DMS 273 (cell line): ENCODE measurements at regions not wholly inside any gene's neighbourhood (a gene's known extent, or its start where the extent isn't known, plus 50 kb on each side); places are given as distances from the start of the nearest gene placed in this dataset.
A peak's percentile ranks its signal among the peaks of the same experiment; 100 is the strongest.
"Not testable (repeated sequence)": the region's sequence is repeated elsewhere in the genome, so short reads cannot be mapped to it uniquely, and the experiment has no call there.

ENCODE experiments used
- DNase-seq: peaks from one replicate; lab custom pipeline; 2025; ENCODE audit not compliant: unreplicated experiment; lab: John Stamatoyannopoulos, UW

DNA sequence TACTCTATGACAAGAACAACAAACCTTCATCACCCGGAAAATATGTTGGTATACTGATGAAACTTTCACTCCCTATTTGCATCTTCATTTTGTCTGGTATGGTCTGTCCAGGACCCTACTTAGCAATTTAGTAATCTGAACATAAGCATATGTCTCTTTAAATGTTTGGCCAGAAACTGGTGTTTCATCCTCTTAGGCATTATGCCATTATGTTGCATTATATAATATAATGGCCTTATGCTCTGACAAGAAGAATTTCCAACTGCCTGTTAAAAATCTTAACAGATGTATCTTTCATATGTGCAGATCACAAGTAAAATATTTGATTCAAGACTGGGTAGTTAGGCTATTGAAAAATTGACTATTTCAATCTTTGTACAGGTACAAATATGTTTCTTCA lies 610.6 kb upstream of the PRR20A start:
- peak; percentile 0 for DNase-seq

GRCh38 chr13:56547921-56548320 lies 592.8 kb upstream of the PRR20A start:
- DNase-seq = not testable (repeated sequence)

GRCh38 chr13:56558698-56559320 lies 581.9 kb upstream of the PRR20A start:
- DNase-seq = no peak

- peak; percentile 15 for DNase-seq
These were observed 579.4 kb upstream of the PRR20A start for GRCh38 chr13:56561327-56561726.

- DNase-seq = no peak
These were observed 577.1 kb upstream of the PRR20A start for GRCh38 chr13:56563663-56564062.

DNA sequence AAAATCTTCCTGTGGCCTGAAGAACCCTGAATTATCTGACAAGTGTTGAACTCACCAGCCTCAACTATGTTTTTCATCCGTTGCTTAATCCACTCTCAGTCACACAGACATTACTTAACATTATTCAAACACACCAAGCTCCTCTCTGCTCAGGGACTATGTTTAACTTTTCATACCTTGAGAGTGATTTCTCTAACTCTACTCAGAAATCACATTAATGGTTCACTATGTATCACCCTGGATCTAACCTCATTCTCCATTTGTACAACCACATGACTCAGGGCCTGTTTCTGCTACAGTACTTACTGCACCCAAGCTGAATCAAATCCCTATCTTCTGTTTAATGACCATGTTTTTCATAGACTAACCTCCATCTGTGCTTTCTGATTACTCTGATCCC lies 553.7 kb upstream of the PRR20A start:
- DNase-seq = peak; percentile 9

- no peak for DNase-seq
These were observed 525.1 kb upstream of the PRR20A start for GRCh38 chr13:56615572-56615971.

- no peak for DNase-seq
These were observed 517.9 kb upstream of the PRR20A start for GRCh38 chr13:56622840-56623239.

GRCh38 chr13:56628886-56629285 lies 511.8 kb upstream of the PRR20A start:
- not testable (repeated sequence) for DNase-seq

DNA sequence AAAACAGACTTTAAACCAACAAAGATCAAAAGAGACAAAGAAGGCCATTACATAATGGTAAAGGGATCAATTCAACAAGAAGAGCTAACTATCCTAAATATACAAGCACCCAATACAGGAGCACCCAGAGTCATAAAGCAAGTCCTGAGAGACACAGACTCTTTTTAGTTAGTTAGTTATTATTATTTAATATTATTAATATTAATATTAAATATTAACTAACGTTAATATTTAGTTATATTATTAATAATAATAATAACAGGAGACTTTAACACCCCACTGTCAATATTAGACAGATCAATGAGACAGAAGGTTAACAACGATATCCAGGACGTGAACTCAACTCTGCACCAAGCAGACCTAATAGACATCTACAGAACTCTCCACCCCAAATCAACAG lies 509.7 kb upstream of the PRR20A start:
- not testable (repeated sequence) for DNase-seq

DNA sequence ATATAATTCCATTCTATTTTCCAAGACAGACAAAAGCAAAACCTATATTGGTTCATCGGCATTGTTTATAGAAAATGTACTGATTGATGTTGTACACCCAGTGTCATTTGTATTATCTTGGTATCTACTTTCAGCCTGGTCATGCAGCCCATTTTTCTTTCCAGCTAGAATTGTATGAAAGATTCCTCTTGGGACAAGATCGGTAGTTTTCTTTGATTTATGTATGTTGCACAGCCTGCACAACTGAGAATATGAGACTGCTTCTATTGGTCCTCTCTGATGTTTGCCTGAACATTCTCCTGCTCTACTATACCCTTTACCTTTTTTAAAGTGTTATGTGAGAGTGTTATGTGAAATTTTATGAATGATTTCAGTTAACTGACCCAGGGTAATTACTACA lies 487.7 kb upstream of the PRR20A start:
- DNase-seq = no peak

- no peak for DNase-seq
These were observed 481.7 kb upstream of the PRR20A start for GRCh38 chr13:56659041-56659471.

- DNase-seq = no peak
These were observed 470.2 kb upstream of the PRR20A start for GRCh38 chr13:56670563-56670962.

DNA sequence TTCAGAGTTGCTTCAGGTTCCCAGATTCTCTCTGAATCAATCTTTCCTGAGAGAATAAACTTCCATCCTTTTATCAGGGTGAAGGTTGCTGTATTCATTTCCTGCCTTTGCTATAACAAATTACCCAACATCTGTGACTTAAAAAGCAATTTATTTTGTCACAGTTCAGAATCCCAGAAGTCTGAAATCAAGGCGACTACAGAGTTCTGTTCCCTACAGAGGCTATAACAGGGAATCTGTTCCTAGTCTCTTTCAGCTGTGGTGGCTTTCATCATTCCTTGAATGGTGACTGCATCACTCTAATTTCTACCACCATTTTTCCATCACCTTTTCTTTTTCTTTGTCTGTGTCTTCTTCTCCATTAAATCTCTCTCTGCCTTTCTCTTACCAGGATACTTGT lies 459.3 kb upstream of the PRR20A start:
- DNase-seq = no peak

GRCh38 chr13:56687131-56687530 lies 453.6 kb upstream of the PRR20A start:
- DNase-seq = peak; percentile 58

- no peak for DNase-seq
These were observed 443.7 kb upstream of the PRR20A start for GRCh38 chr13:56697011-56697410.

GRCh38 chr13:56700324-56700723 lies 440.4 kb upstream of the PRR20A start:
- no peak for DNase-seq

DNA sequence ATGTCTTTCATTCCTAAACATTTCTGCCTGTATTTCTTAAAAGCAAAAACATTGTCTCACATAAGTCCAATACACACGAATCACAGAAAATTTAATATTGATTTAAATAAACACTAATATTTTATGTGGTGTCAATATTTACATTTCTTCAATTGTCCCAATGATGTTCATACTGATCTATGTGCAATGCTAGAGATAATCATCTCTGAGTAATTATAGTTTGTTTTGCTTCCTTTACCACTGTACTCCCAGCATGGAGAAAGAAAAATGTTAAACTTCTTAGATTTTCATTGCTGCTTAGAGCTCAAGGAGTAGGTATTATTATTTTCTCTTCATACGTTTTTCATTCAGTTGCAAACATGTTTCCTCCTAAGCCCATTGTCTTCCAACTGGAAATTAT lies 434.2 kb upstream of the PRR20A start:
- DNase-seq = no peak

DNA sequence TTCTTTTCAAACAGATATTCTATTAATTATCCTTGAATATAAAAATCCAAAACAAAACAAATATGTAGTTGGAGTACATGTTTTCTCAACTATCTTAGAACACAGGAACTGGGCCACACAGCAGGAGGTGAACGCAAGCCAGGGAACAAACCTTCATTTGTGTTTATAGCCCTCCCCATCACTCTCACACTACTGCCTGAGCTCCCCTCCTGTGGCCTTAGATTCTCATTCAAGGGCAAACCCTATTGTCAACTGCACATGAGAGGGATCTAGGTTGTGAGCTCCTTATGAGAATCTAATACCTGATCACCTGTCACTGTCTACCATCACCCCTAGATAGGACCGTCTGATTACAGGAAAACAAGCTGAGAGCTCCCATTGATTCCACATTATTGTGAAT lies 427.1 kb upstream of the PRR20A start:
- DNase-seq = no peak

DNA sequence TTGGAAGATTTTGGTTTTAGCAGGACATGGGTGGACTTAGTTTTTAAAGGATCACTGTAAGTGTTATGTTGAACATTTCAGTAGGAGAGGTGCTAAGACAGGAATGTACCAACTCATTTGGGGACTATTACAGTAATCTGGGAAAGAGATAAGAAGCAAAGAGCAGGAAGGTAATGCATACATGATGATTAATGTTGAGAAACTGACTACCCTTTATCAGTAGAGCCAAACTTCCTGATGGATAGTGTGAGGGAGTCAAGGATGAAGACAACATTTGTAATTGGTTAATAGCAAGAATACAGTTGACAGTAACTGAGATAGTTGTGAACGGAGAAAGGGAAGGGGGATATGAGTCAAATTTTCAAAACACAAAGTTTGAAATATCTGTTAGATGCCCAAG lies 421.9 kb upstream of the PRR20A start:
- no peak for DNase-seq

- no peak for DNase-seq
These were observed 419.9 kb upstream of the PRR20A start for GRCh38 chr13:56720841-56721240.

DNA sequence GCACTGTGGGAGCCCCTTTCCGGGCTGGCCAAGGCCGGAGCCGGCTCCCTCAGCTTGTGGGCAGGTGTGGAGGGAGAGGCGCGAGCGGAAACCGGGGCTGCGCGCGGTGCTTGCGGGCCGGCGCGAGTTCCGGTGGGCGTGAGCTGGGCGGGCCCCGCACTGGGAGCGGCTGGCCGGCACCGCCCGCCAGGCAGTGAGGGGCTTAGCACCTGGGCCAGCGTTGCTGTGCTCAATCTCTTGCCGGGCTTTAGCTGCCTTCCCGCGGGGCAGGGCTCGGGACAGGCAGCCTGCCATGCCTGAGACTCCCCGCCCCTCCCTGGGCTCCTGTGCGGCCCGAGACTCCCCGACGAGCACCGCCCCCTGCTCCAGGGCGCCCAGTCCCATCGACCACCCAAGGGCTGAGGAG lies 405.2 kb upstream of the PRR20A start:
- DNase-seq = no peak

DNA sequence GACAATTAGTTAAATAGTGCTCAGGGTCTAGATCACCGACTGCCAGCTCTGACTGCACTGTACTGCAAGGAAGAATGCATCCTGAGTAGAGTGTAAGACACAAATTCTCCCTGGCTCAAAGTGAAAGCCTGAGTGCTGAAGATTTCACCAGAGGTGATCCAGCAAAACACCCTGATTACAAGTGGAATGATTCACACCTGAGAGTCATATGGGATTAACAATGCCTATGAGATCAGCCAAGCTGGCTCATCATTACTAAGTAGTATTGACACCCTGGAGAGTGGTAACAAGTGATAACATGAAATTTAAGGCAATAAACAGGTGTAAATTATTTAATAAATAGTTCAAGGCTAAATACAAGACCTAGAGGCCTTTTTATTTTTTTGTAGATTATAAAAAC lies 403.8 kb upstream of the PRR20A start:
- DNase-seq = no peak
